Fibroblast of peridontal ligament (primary cell): ENCODE measurements at regions not wholly inside any gene's neighbourhood (a gene's known extent, or its start where the extent isn't known, plus 50 kb on each side); places are given as distances from the start of the nearest gene placed in this dataset.
"Not testable (repeated sequence)": the region's sequence is repeated elsewhere in the genome, so short reads cannot be mapped to it uniquely, and the experiment has no call there.

Experiments
- DNase-seq: peaks from one replicate; pipeline ENCODE4 v3.0.0-alpha.2; 2010; ENCODE audit errors: extremely low read depth

- DNase-seq, result no peak
Measured at GRCh38 chr5:171714261-171714660, 71.4 kb upstream of the SMIM23 start.

- no peak for DNase-seq
Measured at GRCh38 chr5:171714851-171715250, 70.8 kb upstream of the SMIM23 start.

GRCh38 chr5:171715551-171715950 is 70.1 kb upstream of the SMIM23 start:
- no peak for DNase-seq

GRCh38 chr5:171720086-171720485 is 65.5 kb upstream of the SMIM23 start:
- no peak for DNase-seq

- DNase-seq, result no peak
Measured at GRCh38 chr5:171721464-171721863, 64.2 kb upstream of the SMIM23 start.

GRCh38 chr5:171724468-171725204 is 61.0 kb upstream of the SMIM23 start:
- DNase-seq, result no peak

- no peak for DNase-seq
Measured at GRCh38 chr5:171725205-171725601, 60.4 kb upstream of the SMIM23 start.

- DNase-seq, result not testable (repeated sequence)
Measured at GRCh38 chr5:171726819-171727218, 58.8 kb upstream of the SMIM23 start.

- DNase-seq, result no peak
Measured at GRCh38 chr5:171728686-171729085, 56.9 kb upstream of the SMIM23 start.
